ENCODE measurements at regions not wholly inside any gene's neighbourhood (a gene's known extent, or its start where the extent isn't known, plus 50 kb on each side); places are given as distances from the start of the nearest gene placed in this dataset.
"Not testable (repeated sequence)": the region's sequence is repeated elsewhere in the genome, so short reads cannot be mapped to it uniquely, and the experiment has no call there.

GRCh38 chr5:52255308-52255707 lies 532.4 kb upstream of the ITGA1 start:
- Histone ChIP-seq H3K27me3 (no peaks in the 10 kb centered on the region), H3K4me3 (no peak overlapping the region), H3K36me3 (no peaks in the 10 kb centered on the region), H3K9me3 (no peaks in the 10 kb centered on the region)
- DNase-seq, result no peak

- no peak for DNase-seq
- Histone ChIP-seq H3K36me3 (no peaks in the 10 kb centered on the region), H3K4me3 (no peak overlapping the region), H3K9me3 (no peaks in the 10 kb centered on the region), H3K27me3 (no peaks in the 10 kb centered on the region)
Measured at GRCh38 chr5:52262844-52263243, 524.9 kb upstream of the ITGA1 start.

- Histone ChIP-seq H3K36me3 (no peaks in the 10 kb centered on the region), H3K9me3 (no peaks in the 10 kb centered on the region), H3K27me3 (no peaks in the 10 kb centered on the region), H3K4me3 (peak overlapping the region; percentile 24)
- DNase-seq, result no peak
Measured at GRCh38 chr5:52269401-52269800, 518.3 kb upstream of the ITGA1 start.

- DNase-seq, result no peak
- H3K9me3 ChIP-seq, result no peaks in the 10 kb centered on the region
- peak overlapping the region; percentile 24 for H3K4me3 ChIP-seq
- no peaks in the 10 kb centered on the region for H3K36me3 ChIP-seq
- H3K27me3 ChIP-seq, result no peaks in the 10 kb centered on the region
Measured at GRCh38 chr5:52269859-52270258, 517.9 kb upstream of the ITGA1 start.

- DNase-seq, result no peak
- no peaks in the 10 kb centered on the region for H3K9me3 ChIP-seq
- no peaks in the 10 kb centered on the region for H3K27me3 ChIP-seq
- no peaks in the 10 kb centered on the region for H3K36me3 ChIP-seq
- no peak overlapping the region for H3K4me3 ChIP-seq
Measured at GRCh38 chr5:52275639-52276038, 512.1 kb upstream of the ITGA1 start.

- no peak overlapping the region for H3K4me3 ChIP-seq
Measured at GRCh38 chr5:52277101-52277500, 510.6 kb upstream of the ITGA1 start.

GRCh38 chr5:52282647-52283046 lies 505.1 kb upstream of the ITGA1 start:
- H3K36me3 ChIP-seq, result no peaks in the 10 kb centered on the region
- no peaks in the 10 kb centered on the region for H3K9me3 ChIP-seq
- H3K4me3 ChIP-seq, result no peak overlapping the region
- no peaks in the 10 kb centered on the region for H3K27me3 ChIP-seq
- DNase-seq, result no peak

More at GRCh38 chr5:52277101-52277500, 510.6 kb upstream of the ITGA1 start:
- DNase-seq, result no peak
- Histone ChIP-seq H3K36me3 (no peaks in the 10 kb centered on the region), H3K9me3 (no peaks in the 10 kb centered on the region), H3K27me3 (no peaks in the 10 kb centered on the region)

GRCh38 chr5:52283221-52283620 lies 504.5 kb upstream of the ITGA1 start:
- H3K4me3 ChIP-seq, result no peak overlapping the region
- no peaks in the 10 kb centered on the region for H3K27me3 ChIP-seq
- DNase-seq, result peak; percentile 74
- no peaks in the 10 kb centered on the region for H3K9me3 ChIP-seq
- H3K36me3 ChIP-seq, result no peaks in the 10 kb centered on the region

GRCh38 chr5:52300703-52301372 lies 486.9 kb upstream of the ITGA1 start:
- peaks cover 5% of the 10 kb centered on the region; the same call in 1 of the 2 replicates for H3K9me3 ChIP-seq
- DNase-seq, result no peak
- no peaks in the 10 kb centered on the region for H3K36me3 ChIP-seq
- H3K4me3 ChIP-seq, result no peak overlapping the region
- H3K27me3 ChIP-seq, result no peaks in the 10 kb centered on the region

- not testable (repeated sequence) for H3K9me3 ChIP-seq, H3K27me3 ChIP-seq
- DNase-seq, result peak; percentile 4
Measured at GRCh38 chr5:52304816-52305215, 482.9 kb upstream of the ITGA1 start.

GRCh38 chr5:52328220-52328806 lies 459.4 kb upstream of the ITGA1 start:
- no peaks in the 10 kb centered on the region for H3K9me3 ChIP-seq
- no peak overlapping the region for H3K4me3 ChIP-seq
- DNase-seq, result no peak
- no peaks in the 10 kb centered on the region for H3K36me3 ChIP-seq
- H3K27me3 ChIP-seq, result no peaks in the 10 kb centered on the region

More at GRCh38 chr5:52304816-52305215, 482.9 kb upstream of the ITGA1 start:
- not testable (repeated sequence) for H3K4me3 ChIP-seq, H3K36me3 ChIP-seq

- Histone ChIP-seq H3K36me3 (no peaks in the 10 kb centered on the region), H3K4me3 (no peak overlapping the region), H3K9me3 (no peaks in the 10 kb centered on the region), H3K27me3 (no peaks in the 10 kb centered on the region)
- DNase-seq, result no peak
Measured at GRCh38 chr5:52331725-52332124, 456.0 kb upstream of the ITGA1 start.

GRCh38 chr5:52334367-52334766 lies 453.3 kb upstream of the ITGA1 start:
- Histone ChIP-seq H3K4me3 (no peak overlapping the region), H3K27me3 (no peaks in the 10 kb centered on the region), H3K9me3 (no peaks in the 10 kb centered on the region), H3K36me3 (no peaks in the 10 kb centered on the region)
- DNase-seq, result no peak

GRCh38 chr5:52339285-52339684 lies 448.4 kb upstream of the ITGA1 start:
- H3K4me3 ChIP-seq, result no peak overlapping the region
- H3K27me3 ChIP-seq, result no peaks in the 10 kb centered on the region
- no peak for DNase-seq
- no peaks in the 10 kb centered on the region for H3K36me3 ChIP-seq
- H3K9me3 ChIP-seq, result no peaks in the 10 kb centered on the region

GRCh38 chr5:52342361-52342760 lies 445.4 kb upstream of the ITGA1 start:
- no peak overlapping the region for H3K4me3 ChIP-seq
- no peak for DNase-seq
- H3K36me3 ChIP-seq, result no peaks in the 10 kb centered on the region
- no peaks in the 10 kb centered on the region for H3K27me3 ChIP-seq
- H3K9me3 ChIP-seq, result no peaks in the 10 kb centered on the region

- Histone ChIP-seq H3K9me3 (no peaks in the 10 kb centered on the region), H3K27me3 (no peaks in the 10 kb centered on the region), H3K4me3 (no peak overlapping the region), H3K36me3 (no peaks in the 10 kb centered on the region)
- no peak for DNase-seq
Measured at GRCh38 chr5:52356311-52356918, 431.3 kb upstream of the ITGA1 start.

GRCh38 chr5:52359261-52359660 lies 428.5 kb upstream of the ITGA1 start:
- Histone ChIP-seq H3K4me3 (no peak overlapping the region), H3K27me3 (no peaks in the 10 kb centered on the region), H3K9me3 (no peaks in the 10 kb centered on the region), H3K36me3 (no peaks in the 10 kb centered on the region)
- no peak for DNase-seq

GRCh38 chr5:52360985-52361384 lies 426.7 kb upstream of the ITGA1 start:
- Histone ChIP-seq H3K27me3 (no peaks in the 10 kb centered on the region), H3K4me3 (no peak overlapping the region), H3K9me3 (no peaks in the 10 kb centered on the region), H3K36me3 (no peaks in the 10 kb centered on the region)
- DNase-seq, result no peak
